Loucy (cell line): ENCODE measurements at regions not wholly inside any gene's neighbourhood (a gene's known extent, or its start where the extent isn't known, plus 50 kb on each side); places are given as distances from the start of the nearest gene placed in this dataset.

Experiments
- EZH2phosphoT487 ChIP-seq: fragments of 200-600 bp; IDR thresholded peaks from 2 replicates; pipeline ENCODE4 v1.6.1; 2018; ENCODE audit warnings: antibody characterized with exemption, mild to moderate bottlenecking, moderate library complexity, borderline replicate concordance
- TF ChIP-seq, protein P1 (sequence below): fragments of 200-600 bp; sonication (generic); conservative IDR thresholded peaks from 2 replicates; pipeline ENCODE4 v1.5.1; 2014; ENCODE audit warnings: mild to moderate bottlenecking, antibody characterized with exemption, low read length

DNA sequence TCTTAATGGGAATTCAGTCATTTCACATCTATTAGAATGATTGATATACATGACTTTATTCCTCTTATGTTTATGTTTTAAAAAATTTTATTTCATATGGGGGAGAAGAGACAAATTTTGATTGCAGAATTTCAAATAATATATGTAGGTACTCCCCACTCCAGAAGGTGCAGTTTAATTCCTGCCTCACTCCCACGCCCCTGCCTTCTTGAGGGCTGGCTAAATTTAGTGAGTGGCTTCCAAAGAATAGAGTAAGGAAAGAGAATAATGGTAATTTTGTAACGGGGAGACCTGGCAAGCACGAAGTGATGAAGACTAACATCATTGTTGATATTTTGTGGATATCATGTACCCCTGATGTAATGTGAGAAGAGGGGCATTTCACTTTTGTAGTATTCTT lies 94.7 kb upstream of the FAM78B start:
- TF ChIP-seq, protein P1, sequence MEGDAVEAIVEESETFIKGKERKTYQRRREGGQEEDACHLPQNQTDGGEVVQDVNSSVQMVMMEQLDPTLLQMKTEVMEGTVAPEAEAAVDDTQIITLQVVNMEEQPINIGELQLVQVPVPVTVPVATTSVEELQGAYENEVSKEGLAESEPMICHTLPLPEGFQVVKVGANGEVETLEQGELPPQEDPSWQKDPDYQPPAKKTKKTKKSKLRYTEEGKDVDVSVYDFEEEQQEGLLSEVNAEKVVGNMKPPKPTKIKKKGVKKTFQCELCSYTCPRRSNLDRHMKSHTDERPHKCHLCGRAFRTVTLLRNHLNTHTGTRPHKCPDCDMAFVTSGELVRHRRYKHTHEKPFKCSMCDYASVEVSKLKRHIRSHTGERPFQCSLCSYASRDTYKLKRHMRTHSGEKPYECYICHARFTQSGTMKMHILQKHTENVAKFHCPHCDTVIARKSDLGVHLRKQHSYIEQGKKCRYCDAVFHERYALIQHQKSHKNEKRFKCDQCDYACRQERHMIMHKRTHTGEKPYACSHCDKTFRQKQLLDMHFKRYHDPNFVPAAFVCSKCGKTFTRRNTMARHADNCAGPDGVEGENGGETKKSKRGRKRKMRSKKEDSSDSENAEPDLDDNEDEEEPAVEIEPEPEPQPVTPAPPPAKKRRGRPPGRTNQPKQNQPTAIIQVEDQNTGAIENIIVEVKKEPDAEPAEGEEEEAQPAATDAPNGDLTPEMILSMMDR = no peak
- no peak for TF ChIP-seq EZH2phosphoT487
